ENCODE measurements at regions not wholly inside any gene's neighbourhood (a gene's known extent, or its start where the extent isn't known, plus 50 kb on each side); places are given as distances from the start of the nearest gene placed in this dataset.

DNA sequence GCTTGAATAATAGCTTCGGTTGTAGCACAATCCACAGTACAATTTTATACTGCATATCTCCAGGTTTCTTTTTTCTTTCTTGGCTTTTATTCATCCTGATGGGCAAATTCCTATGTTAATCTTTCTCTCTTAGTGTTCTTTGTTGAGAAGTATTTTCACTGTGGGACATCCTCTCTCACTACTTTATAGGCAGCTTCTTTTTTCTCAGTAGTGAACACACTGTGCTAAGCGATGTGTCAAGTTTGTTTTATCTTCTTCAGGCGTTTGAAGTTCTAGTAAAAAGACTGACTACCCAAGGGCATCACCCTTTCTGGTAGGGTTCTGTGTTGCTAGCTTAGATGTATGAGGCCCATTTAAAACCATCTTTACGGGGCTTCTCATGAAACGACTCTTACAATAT is 182.1 kb downstream of the FAM170A start:
- DNase-seq, result no peak
- H4K20me1 ChIP-seq (ENCODE audit: insufficient read depth), result no peaks in the 10 kb centered on the region
- ChIA-PET CTCF (interaction anchor here (0.6 kb wide), 1 partner anchor 993 kb away, joined by 3 read pairs; no protein-coding TSS in a partner anchor), POLR2A (no interaction called here)
- TF ChIP-seq, protein P1, sequence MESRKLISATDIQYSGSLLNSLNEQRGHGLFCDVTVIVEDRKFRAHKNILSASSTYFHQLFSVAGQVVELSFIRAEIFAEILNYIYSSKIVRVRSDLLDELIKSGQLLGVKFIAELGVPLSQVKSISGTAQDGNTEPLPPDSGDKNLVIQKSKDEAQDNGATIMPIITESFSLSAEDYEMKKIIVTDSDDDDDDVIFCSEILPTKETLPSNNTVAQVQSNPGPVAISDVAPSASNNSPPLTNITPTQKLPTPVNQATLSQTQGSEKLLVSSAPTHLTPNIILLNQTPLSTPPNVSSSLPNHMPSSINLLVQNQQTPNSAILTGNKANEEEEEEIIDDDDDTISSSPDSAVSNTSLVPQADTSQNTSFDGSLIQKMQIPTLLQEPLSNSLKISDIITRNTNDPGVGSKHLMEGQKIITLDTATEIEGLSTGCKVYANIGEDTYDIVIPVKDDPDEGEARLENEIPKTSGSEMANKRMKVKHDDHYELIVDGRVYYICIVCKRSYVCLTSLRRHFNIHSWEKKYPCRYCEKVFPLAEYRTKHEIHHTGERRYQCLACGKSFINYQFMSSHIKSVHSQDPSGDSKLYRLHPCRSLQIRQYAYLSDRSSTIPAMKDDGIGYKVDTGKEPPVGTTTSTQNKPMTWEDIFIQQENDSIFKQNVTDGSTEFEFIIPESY (IDR thresholded peaks at IDR 0.05; ENCODE audit: borderline replicate concordance, low read depth), result no peak
- TF ChIP-seq TEAD4 (IDR thresholded peaks at IDR 0.05; ENCODE audit: borderline replicate concordance, insufficient read depth), result no peak
- TF ChIP-seq CHD2 (IDR thresholded peaks at IDR 0.05; ENCODE audit: low read length, partially characterized antibody), result no peak
- no peak for TF ChIP-seq NFIC (IDR thresholded peaks at IDR 0.05; ENCODE audit: borderline replicate concordance)
- TF ChIP-seq GABPA (IDR thresholded peaks at IDR 0.05; ENCODE audit: low read depth), result no peak
- WGBS (ENCODE audit: low lambda C conversion rate), result 55% methylated on average over 5 of the region's 5 CpGs
- H3K36me3 ChIP-seq (replicated peaks in 1 of 2; ENCODE audit: control insufficient read depth in 1 of 2, insufficient read depth in 2 of 2, low read length in 1 of 2), result no peaks in the 10 kb centered on the region
- H3K9me2 ChIP-seq, result no peaks in the 10 kb centered on the region
- no peaks in the 10 kb centered on the region for H3K79me2 ChIP-seq (ENCODE audit: insufficient read depth)
- H3K9ac ChIP-seq, result no peak overlapping the region
- no peaks in the 10 kb centered on the region for H3K9me3 ChIP-seq
- no peaks in the 10 kb centered on the region for H3K4me1 ChIP-seq (ENCODE audit: control insufficient read depth in 1 of 2, insufficient read depth in 2 of 2, low read depth in 1 of 2, low read length in 1 of 2)
- H3K4me2 ChIP-seq, result no peak overlapping the region
- no peak overlapping the region for H3K4me3 ChIP-seq (ENCODE audit: low read depth in 2 of 2, low read length in 1 of 2)
- no peaks in the 10 kb centered on the region for H3K27me3 ChIP-seq (ENCODE audit: insufficient read depth)
- H2AFZ ChIP-seq (ENCODE audit: low read depth), result no peak overlapping the region
- H3K27ac ChIP-seq (ENCODE audit: low read depth in 2 of 2, low read length in 1 of 2), result no peak overlapping the region
- no peaks in the 10 kb centered on the region for H3F3A ChIP-seq (replicated peaks; ENCODE audit: insufficient read depth)

DNA sequence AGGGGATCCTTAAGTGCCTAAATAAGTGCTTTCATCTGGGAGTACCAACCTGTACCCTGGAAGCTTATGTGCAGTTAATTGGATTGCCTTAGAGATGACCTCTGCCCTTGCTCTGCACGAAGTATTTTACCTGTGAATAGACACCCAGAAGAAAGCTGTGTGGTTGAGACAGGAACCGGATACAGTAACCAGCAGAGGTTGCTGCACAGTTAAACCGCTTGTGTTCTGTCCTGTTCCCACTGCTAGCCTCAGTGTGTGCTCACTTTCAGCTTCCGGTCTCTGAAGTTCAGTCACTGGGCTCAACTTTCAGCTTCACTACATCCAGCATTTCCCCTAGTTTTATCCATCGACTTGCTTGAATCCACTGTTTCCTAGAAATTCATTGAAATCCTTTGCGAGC is 185.3 kb downstream of the FAM170A start:
- Histone ChIP-seq H3K4me3 (ENCODE audit: low read depth in 2 of 2, low read length in 1 of 2) (no peak overlapping the region), H4K20me1 (ENCODE audit: insufficient read depth) (no peaks in the 10 kb centered on the region), H3K4me2 (no peak overlapping the region), H3F3A (replicated peaks; ENCODE audit: insufficient read depth) (no peaks in the 10 kb centered on the region), H3K36me3 (replicated peaks in 1 of 2; ENCODE audit: control insufficient read depth in 1 of 2, insufficient read depth in 2 of 2, low read length in 1 of 2) (no peaks in the 10 kb centered on the region), H3K9me2 (no peaks in the 10 kb centered on the region), H3K9me3 (no peaks in the 10 kb centered on the region), H3K4me1 (ENCODE audit: control insufficient read depth in 1 of 2, insufficient read depth in 2 of 2, low read depth in 1 of 2, low read length in 1 of 2) (no peaks in the 10 kb centered on the region), H2AFZ (ENCODE audit: low read depth) (no peak overlapping the region), H3K27ac (ENCODE audit: low read depth in 2 of 2, low read length in 1 of 2) (no peak overlapping the region), H3K79me2 (ENCODE audit: insufficient read depth) (no peaks in the 10 kb centered on the region), H3K9ac (no peak overlapping the region), H3K27me3 (ENCODE audit: insufficient read depth) (no peaks in the 10 kb centered on the region)
- TF ChIP-seq TEAD4 (IDR thresholded peaks at IDR 0.05; ENCODE audit: borderline replicate concordance, insufficient read depth) (no peak), TCF12 (IDR thresholded peaks at IDR 0.05) (no peak), NFIC (IDR thresholded peaks at IDR 0.05; ENCODE audit: borderline replicate concordance) (no peak), EP300 (IDR thresholded peaks at IDR 0.05; ENCODE audit: borderline replicate concordance in 1 of 2, low read depth in 1 of 2, low read length in 1 of 2) (no peak), ELF1 (IDR thresholded peaks at IDR 0.05) (no peak), RFX5 (IDR thresholded peaks at IDR 0.05; ENCODE audit: low read length) (no peak), RXRA (IDR thresholded peaks at IDR 0.05; ENCODE audit: borderline replicate concordance, low read depth) (no peak), MXI1 (IDR thresholded peaks at IDR 0.05; ENCODE audit: low read depth, low read length) (no peak), SMC3 (IDR thresholded peaks at IDR 0.05; ENCODE audit: low read depth, low read length) (no peak)
- TF ChIP-seq, protein P2, sequence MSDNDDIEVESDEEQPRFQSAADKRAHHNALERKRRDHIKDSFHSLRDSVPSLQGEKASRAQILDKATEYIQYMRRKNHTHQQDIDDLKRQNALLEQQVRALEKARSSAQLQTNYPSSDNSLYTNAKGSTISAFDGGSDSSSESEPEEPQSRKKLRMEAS (IDR thresholded peaks at IDR 0.05; ENCODE audit: low read depth), result no peak
- TF ChIP-seq, protein P1 (IDR thresholded peaks at IDR 0.05; ENCODE audit: borderline replicate concordance, low read depth), result no peak
- TF ChIP-seq, protein P3, sequence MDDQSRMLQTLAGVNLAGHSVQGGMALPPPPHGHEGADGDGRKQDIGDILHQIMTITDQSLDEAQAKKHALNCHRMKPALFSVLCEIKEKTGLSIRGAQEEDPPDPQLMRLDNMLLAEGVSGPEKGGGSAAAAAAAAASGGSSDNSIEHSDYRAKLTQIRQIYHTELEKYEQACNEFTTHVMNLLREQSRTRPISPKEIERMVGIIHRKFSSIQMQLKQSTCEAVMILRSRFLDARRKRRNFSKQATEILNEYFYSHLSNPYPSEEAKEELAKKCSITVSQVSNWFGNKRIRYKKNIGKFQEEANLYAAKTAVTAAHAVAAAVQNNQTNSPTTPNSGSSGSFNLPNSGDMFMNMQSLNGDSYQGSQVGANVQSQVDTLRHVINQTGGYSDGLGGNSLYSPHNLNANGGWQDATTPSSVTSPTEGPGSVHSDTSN (IDR thresholded peaks at IDR 0.05), result no peak
- ChIA-PET POLR2A (interaction anchor here (0.7 kb wide), 1 partner anchor 464 kb away, joined by 3 read pairs; no protein-coding TSS in a partner anchor), CTCF (interaction anchor here (0.5 to 0.8 kb wide), 2 partner anchors 8 to 37 kb away, joined by 3 read pairs; no protein-coding TSS in a partner anchor)
- WGBS (ENCODE audit: low lambda C conversion rate), result 63% methylated on average over 5 of the region's 6 CpGs
- DNase-seq, result no peak
